ENCODE measurements at regions not wholly inside any gene's neighbourhood (a gene's known extent, or its start where the extent isn't known, plus 50 kb on each side); places are given as distances from the start of the nearest gene placed in this dataset.

GRCh38 chr14:42090122-42090521 lies 483.4 kb downstream of the LRFN5 start:
- Mint-ChIP-seq H3K4me1 (ENCODE audit: low read depth) (no peaks in the 10 kb centered on the region), H3K36me3 (ENCODE audit: low read depth) (no peaks in the 10 kb centered on the region), H3K27ac (no peak overlapping the region), H3K9me3 (peaks cover 12% of the 10 kb centered on the region), H3K27me3 (ENCODE audit: insufficient read depth) (no peaks in the 10 kb centered on the region), H3K4me3 (no peak overlapping the region)
- intact Hi-C loops (cut with micrococcal nuclease), result no loop called here
- no peak for DNase-seq (ENCODE audit: low spot score)

GRCh38 chr14:42079911-42080310 lies 473.2 kb downstream of the LRFN5 start:
- Mint-ChIP-seq H3K4me3 (no peak overlapping the region), H3K4me1 (ENCODE audit: low read depth) (no peaks in the 10 kb centered on the region), H3K9me3 (no peaks in the 10 kb centered on the region), H3K27me3 (ENCODE audit: insufficient read depth) (no peaks in the 10 kb centered on the region), H3K36me3 (ENCODE audit: low read depth) (no peaks in the 10 kb centered on the region), H3K27ac (no peak overlapping the region)
- DNase-seq (ENCODE audit: low spot score), result no peak
- intact Hi-C loops (cut with micrococcal nuclease), result no loop called here

GRCh38 chr14:42078345-42078744 lies 471.7 kb downstream of the LRFN5 start:
- no peak overlapping the region for H3K27ac Mint-ChIP-seq
- no peak overlapping the region for H3K4me3 Mint-ChIP-seq
- intact Hi-C loops (cut with micrococcal nuclease), result no loop called here
- no peaks in the 10 kb centered on the region for H3K36me3 Mint-ChIP-seq (ENCODE audit: low read depth)
- no peaks in the 10 kb centered on the region for H3K9me3 Mint-ChIP-seq
- H3K27me3 Mint-ChIP-seq (ENCODE audit: insufficient read depth), result no peaks in the 10 kb centered on the region
- no peaks in the 10 kb centered on the region for H3K4me1 Mint-ChIP-seq (ENCODE audit: low read depth)
- DNase-seq (ENCODE audit: low spot score), result no peak

- peaks cover 11% of the 10 kb centered on the region for H3K9me3 Mint-ChIP-seq
- H3K4me1 Mint-ChIP-seq (ENCODE audit: low read depth), result no peaks in the 10 kb centered on the region
- intact Hi-C loops (cut with micrococcal nuclease), result no loop called here
- no peaks in the 10 kb centered on the region for H3K36me3 Mint-ChIP-seq (ENCODE audit: low read depth)
- no peak overlapping the region for H3K27ac Mint-ChIP-seq
- no peak for DNase-seq (ENCODE audit: low spot score)
- H3K4me3 Mint-ChIP-seq, result no peak overlapping the region
- no peaks in the 10 kb centered on the region for H3K27me3 Mint-ChIP-seq (ENCODE audit: insufficient read depth)
These were observed 463.4 kb downstream of the LRFN5 start for GRCh38 chr14:42070031-42070430.

- Mint-ChIP-seq H3K9me3 (no peaks in the 10 kb centered on the region), H3K36me3 (ENCODE audit: low read depth) (no peaks in the 10 kb centered on the region)
- DNase-seq (ENCODE audit: low spot score), result no peak
These were observed 450.4 kb downstream of the LRFN5 start for GRCh38 chr14:42057111-42057510.

GRCh38 chr14:42047421-42048055 lies 440.9 kb downstream of the LRFN5 start:
- no peak for DNase-seq (ENCODE audit: low spot score)
- H3K36me3 Mint-ChIP-seq (ENCODE audit: low read depth), result no peaks in the 10 kb centered on the region
- H3K4me3 Mint-ChIP-seq, result no peak overlapping the region
- no peaks in the 10 kb centered on the region for H3K4me1 Mint-ChIP-seq (ENCODE audit: low read depth)
- no peak overlapping the region for H3K27ac Mint-ChIP-seq
- H3K9me3 Mint-ChIP-seq, result no peaks in the 10 kb centered on the region
- intact Hi-C loops (cut with micrococcal nuclease), result no loop called here
- no peaks in the 10 kb centered on the region for H3K27me3 Mint-ChIP-seq (ENCODE audit: insufficient read depth)

More at GRCh38 chr14:42057111-42057510, 450.4 kb downstream of the LRFN5 start:
- no peaks in the 10 kb centered on the region for H3K27me3 Mint-ChIP-seq (ENCODE audit: insufficient read depth)
- H3K27ac Mint-ChIP-seq, result no peak overlapping the region
- no peaks in the 10 kb centered on the region for H3K4me1 Mint-ChIP-seq (ENCODE audit: low read depth)
- intact Hi-C loops (cut with micrococcal nuclease), result no loop called here
- no peak overlapping the region for H3K4me3 Mint-ChIP-seq

GRCh38 chr14:42045383-42045782 lies 438.7 kb downstream of the LRFN5 start:
- DNase-seq (ENCODE audit: low spot score), result no peak
- Mint-ChIP-seq H3K4me3 (no peak overlapping the region), H3K27me3 (ENCODE audit: insufficient read depth) (no peaks in the 10 kb centered on the region), H3K9me3 (no peaks in the 10 kb centered on the region), H3K4me1 (ENCODE audit: low read depth) (no peaks in the 10 kb centered on the region), H3K27ac (no peak overlapping the region), H3K36me3 (ENCODE audit: low read depth) (no peaks in the 10 kb centered on the region)
- intact Hi-C loops (cut with micrococcal nuclease), result no loop called here

GRCh38 chr14:42028607-42029006 lies 421.9 kb downstream of the LRFN5 start:
- Mint-ChIP-seq H3K4me3 (no peak overlapping the region), H3K4me1 (ENCODE audit: low read depth) (no peaks in the 10 kb centered on the region), H3K9me3 (peaks cover 12% of the 10 kb centered on the region), H3K27ac (no peak overlapping the region), H3K27me3 (ENCODE audit: insufficient read depth) (no peaks in the 10 kb centered on the region), H3K36me3 (ENCODE audit: low read depth) (no peaks in the 10 kb centered on the region)
- intact Hi-C loops (cut with micrococcal nuclease), result no loop called here
- DNase-seq (ENCODE audit: low spot score), result no peak

- Mint-ChIP-seq H3K4me3 (no peak overlapping the region), H3K27ac (no peak overlapping the region), H3K9me3 (peaks cover 12% of the 10 kb centered on the region), H3K4me1 (ENCODE audit: low read depth) (no peaks in the 10 kb centered on the region), H3K36me3 (ENCODE audit: low read depth) (no peaks in the 10 kb centered on the region), H3K27me3 (ENCODE audit: insufficient read depth) (no peaks in the 10 kb centered on the region)
- intact Hi-C loops (cut with micrococcal nuclease), result no loop called here
- no peak for DNase-seq (ENCODE audit: low spot score)
These were observed 420.6 kb downstream of the LRFN5 start for GRCh38 chr14:42027271-42027670.

- Mint-ChIP-seq H3K4me1 (ENCODE audit: low read depth) (no peaks in the 10 kb centered on the region), H3K9me3 (peaks cover 33% of the 10 kb centered on the region), H3K27me3 (ENCODE audit: insufficient read depth) (no peaks in the 10 kb centered on the region), H3K36me3 (ENCODE audit: low read depth) (no peaks in the 10 kb centered on the region), H3K4me3 (no peak overlapping the region), H3K27ac (no peak overlapping the region)
- intact Hi-C loops (cut with micrococcal nuclease), result no loop called here
- no peak for DNase-seq (ENCODE audit: low spot score)
These were observed 416.8 kb downstream of the LRFN5 start for GRCh38 chr14:42023452-42023851.

GRCh38 chr14:42014301-42014700 lies 407.6 kb downstream of the LRFN5 start:
- intact Hi-C loops (cut with micrococcal nuclease), result no loop called here
- Mint-ChIP-seq H3K27ac (no peak overlapping the region), H3K9me3 (peaks cover 25% of the 10 kb centered on the region), H3K36me3 (ENCODE audit: low read depth) (no peaks in the 10 kb centered on the region), H3K4me3 (no peak overlapping the region), H3K27me3 (ENCODE audit: insufficient read depth) (no peaks in the 10 kb centered on the region), H3K4me1 (ENCODE audit: low read depth) (no peaks in the 10 kb centered on the region)
- no peak for DNase-seq (ENCODE audit: low spot score)

- no peak for DNase-seq (ENCODE audit: low spot score)
- intact Hi-C loops (cut with micrococcal nuclease), result no loop called here
- Mint-ChIP-seq H3K9me3 (peaks cover 20% of the 10 kb centered on the region), H3K27me3 (ENCODE audit: insufficient read depth) (no peaks in the 10 kb centered on the region), H3K4me3 (no peak overlapping the region), H3K27ac (no peak overlapping the region), H3K4me1 (ENCODE audit: low read depth) (no peaks in the 10 kb centered on the region), H3K36me3 (ENCODE audit: low read depth) (no peaks in the 10 kb centered on the region)
These were observed 406.9 kb downstream of the LRFN5 start for GRCh38 chr14:42013559-42013958.

GRCh38 chr14:42013153-42013552 lies 406.5 kb downstream of the LRFN5 start:
- Mint-ChIP-seq H3K4me3 (no peak overlapping the region), H3K4me1 (ENCODE audit: low read depth) (no peaks in the 10 kb centered on the region), H3K27me3 (ENCODE audit: insufficient read depth) (no peaks in the 10 kb centered on the region), H3K36me3 (ENCODE audit: low read depth) (no peaks in the 10 kb centered on the region), H3K9me3 (peaks cover 17% of the 10 kb centered on the region), H3K27ac (no peak overlapping the region)
- DNase-seq (ENCODE audit: low spot score), result no peak
- intact Hi-C loops (cut with micrococcal nuclease), result no loop called here

- intact Hi-C loops (cut with micrococcal nuclease), result no loop called here
- no peaks in the 10 kb centered on the region for H3K4me1 Mint-ChIP-seq (ENCODE audit: low read depth)
- no peak overlapping the region for H3K4me3 Mint-ChIP-seq
- no peak for DNase-seq (ENCODE audit: low spot score)
- no peaks in the 10 kb centered on the region for H3K27me3 Mint-ChIP-seq (ENCODE audit: insufficient read depth)
- peaks cover 6% of the 10 kb centered on the region for H3K9me3 Mint-ChIP-seq
- no peak overlapping the region for H3K27ac Mint-ChIP-seq
- no peaks in the 10 kb centered on the region for H3K36me3 Mint-ChIP-seq (ENCODE audit: low read depth)
These were observed 404.5 kb downstream of the LRFN5 start for GRCh38 chr14:42011221-42011620.
